HepG2 (cell line): ENCODE measurements at regions not wholly inside any gene's neighbourhood (a gene's known extent, or its start where the extent isn't known, plus 50 kb on each side); places are given as distances from the start of the nearest gene placed in this dataset.

Source experiments
- ATAC-seq: fragments of 200-7000 bp; cut with Tn5 transposase; 3 replicates; pipeline ENCODE4 v1.9.1; 2020; ENCODE audit warnings: mild to moderate bottlenecking, moderate library complexity
- BruUV-seq: library from RNA; stranded (reverse); fragments of 400-500 nt; replicated peaks from 2 replicates; lab custom pipeline; 2021; lab: Mats Ljungman, UMichigan
- CTCF ChIA-PET: fragments of 300-600 bp; formaldehyde crosslinking; extraction: SDS; loops from one replicate; lab custom pipeline; 2021; ENCODE audit warnings: low total read pairs, inconsistent platforms, low intra/inter-chr PET ratio; lab: Yijun Ruan, JAX
- POLR2A ChIA-PET: fragments of 350-600 bp; sonication (Branson Sonifier 250); formaldehyde crosslinking; loops from one replicate; lab custom pipeline; 2020; ENCODE audit warnings: antibody characterized with exemption, inconsistent platforms; lab: Yijun Ruan, JAX
- DNase-seq: peaks from one replicate; pipeline ENCODE4 v3.0.0-alpha.2; 2015; ENCODE audit warnings: low spot score
- FAIRE-seq: peaks from 3 replicates; lab custom pipeline; 2011; peaks lifted over from hg19 to GRCh38; lab: Jason Lieb, UNC
- H2AFZ ChIP-seq: one replicate; pipeline ENCODE4 v1.6.1; 2011; ENCODE audit warnings: low read length, inconsistent platforms
- H3K27ac ChIP-seq: fragments of 300-600 bp; 3 replicates; pipeline ENCODE4 v1.8.0; 2011; ENCODE audit warnings: mixed run types, mild to moderate bottlenecking, mixed read lengths, low read length, inconsistent platforms; ENCODE audit not compliant: insufficient read depth; ENCODE audit errors: extremely low read length
- H3K27me3 ChIP-seq, 2 experiments: fragments of 200-600 bp in 1 of 2; 2 replicates in 1 of 2; 3 replicates in 1 of 2; pipeline versions ENCODE4 v1.6.0 to v1.8.0; 2011; ENCODE audit warnings: low read length in 2 of 2, mild to moderate bottlenecking in 2 of 2, moderate library complexity in 2 of 2, inconsistent platforms in 1 of 2; ENCODE audit not compliant: insufficient read depth in 2 of 2, control insufficient read depth in 1 of 2
- H3K36me3 ChIP-seq, 2 experiments: fragments of 200-600 bp in 1 of 2; replicated peaks in 1 of 2; 2 replicates in 1 of 2; 3 replicates in 1 of 2; pipeline versions ENCODE4 v1.5.1 to v1.8.0; 2011; ENCODE audit warnings: low read length in 2 of 2, inconsistent platforms in 1 of 2; ENCODE audit not compliant: insufficient read depth in 2 of 2, control insufficient read depth in 1 of 2
- H3K4me1 ChIP-seq: 2 replicates; pipeline ENCODE4 v1.5.1; 2012; ENCODE audit warnings: low read length, inconsistent platforms; ENCODE audit not compliant: insufficient read depth
- H3K4me2 ChIP-seq: 2 replicates; pipeline ENCODE4 v1.6.0; 2011; ENCODE audit warnings: low read depth, low read length, inconsistent platforms
- H3K4me3 ChIP-seq, 3 experiments: fragments of 200-600 bp in 1 of 3; sonication (generic), shearing (Covaris generic) in 1 of 3; replicated peaks in 1 of 3; 2 replicates each; pipeline ENCODE4 v1.5.1; 2011 to 2016; ENCODE audit warnings: low read length in 3 of 3, inconsistent platforms in 2 of 3, low read depth in 2 of 3, mild to moderate bottlenecking in 2 of 3, control low read depth in 1 of 3, mixed read lengths in 1 of 3; ENCODE audit not compliant: insufficient read depth in 1 of 3
- H3K79me2 ChIP-seq: one replicate; pipeline ENCODE4 v1.6.1; 2011; ENCODE audit warnings: low read length, inconsistent platforms; ENCODE audit not compliant: insufficient read depth
- H3K9ac ChIP-seq: 2 replicates; pipeline ENCODE4 v1.6.0; 2011; ENCODE audit warnings: mild to moderate bottlenecking, low read depth, low read length, inconsistent platforms; ENCODE audit not compliant: insufficient read depth
- H3K9me3 ChIP-seq: 2 replicates; pipeline ENCODE4 v1.5.1; 2012; ENCODE audit warnings: mild to moderate bottlenecking, low read length
- H4K20me1 ChIP-seq: 2 replicates; pipeline ENCODE4 v1.6.0; 2011; ENCODE audit warnings: inconsistent platforms, mild to moderate bottlenecking, low read length, moderate library complexity; ENCODE audit not compliant: insufficient read depth
- CEBPG ChIP-seq: IDR thresholded peaks from 2 replicates; pipeline ENCODE4 v1.6.1; 2016
- GFI1 ChIP-seq: sonication (generic); formaldehyde crosslinking; IDR thresholded peaks from 2 replicates; pipeline ENCODE4 v1.5.0; 2020; ENCODE audit warnings: missing genetic modification reagents, mild to moderate bottlenecking, borderline replicate concordance
- HMG20B ChIP-seq: conservative IDR thresholded peaks from 2 replicates; pipeline ENCODE4 v1.6.1; 2016; ENCODE audit warnings: missing genetic modification reagents, missing compliant biosample characterization
- LBX2 ChIP-seq: sonication (generic); formaldehyde crosslinking; IDR thresholded peaks from 2 replicates; pipeline ENCODE4 v1.5.0; 2020; ENCODE audit warnings: missing genetic modification reagents, mild to moderate bottlenecking, borderline replicate concordance
- PPARG ChIP-seq: conservative IDR thresholded peaks from 2 replicates; pipeline ENCODE4 v1.6.1; 2016; ENCODE audit warnings: missing biosample characterization, missing genetic modification reagents
- REL ChIP-seq: sonication (generic); formaldehyde crosslinking; conservative IDR thresholded peaks from 2 replicates; pipeline ENCODE4 v1.8.0; 2022; ENCODE audit warnings: mild to moderate bottlenecking, missing genetic modification reagents, moderate library complexity
- TEAD3 ChIP-seq: optimal IDR thresholded peaks from 2 replicates; pipeline ENCODE3; 2016; ENCODE audit warnings: borderline replicate concordance
- TRIM22 ChIP-seq: fragments of 450-650 bp; IDR thresholded peaks from 2 replicates; pipeline ENCODE4 v1.6.1; 2017
- YEATS4 ChIP-seq: sonication (generic); formaldehyde crosslinking; IDR thresholded peaks from 2 replicates; pipeline ENCODE4 v1.4.0; 2020; ENCODE audit warnings: missing genetic modification reagents, borderline replicate concordance
- ZNF460 ChIP-seq: sonication (generic); formaldehyde crosslinking; IDR thresholded peaks from 2 replicates; pipeline ENCODE4 v1.5.1; 2020; ENCODE audit warnings: missing genetic modification reagents, mild to moderate bottlenecking, borderline replicate concordance
- in situ Hi-C: cut with HindIII; loops from 2 replicates; pipeline ENCODE4 v1.10.0; 2017; ENCODE audit warnings: low pct_unique_long_range_greater_than_20kb; ENCODE audit not compliant: extremely low pct_ligation_motif_present
- intact Hi-C: fragments of 100-400 bp; cut with micrococcal nuclease; formaldehyde crosslinking; loops from one replicate; pipeline ENCODE4 v1.10.0; 2022; ENCODE audit not compliant: unreplicated experiment

DNA sequence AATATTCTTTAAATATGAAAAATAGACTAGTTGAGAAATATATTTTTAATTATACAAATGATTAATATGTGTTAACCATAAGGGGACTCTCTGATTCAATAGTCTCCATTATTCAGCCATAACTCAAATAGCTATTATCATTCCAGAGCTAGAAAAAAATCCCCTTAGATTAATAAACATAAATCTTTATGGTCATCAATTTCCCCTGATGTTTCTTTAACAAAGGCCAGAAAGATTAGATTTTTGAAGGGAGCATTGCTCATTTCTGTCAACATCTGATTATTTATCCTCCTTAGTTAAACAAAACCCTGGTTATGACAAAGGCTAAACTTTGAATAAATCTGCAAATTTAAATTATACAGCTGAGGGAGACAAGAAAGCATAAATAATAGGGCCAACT is 215.7 kb downstream of the PLA2G4A start:
- Histone ChIP-seq H3K79me2 (no peaks in the 10 kb centered on the region), H3K27me3 (no peaks in the 10 kb centered on the region), H3K4me1 (no peaks in the 10 kb centered on the region), H3K9me3 (no peaks in the 10 kb centered on the region), H4K20me1 (no peaks in the 10 kb centered on the region), H3K36me3 (no peaks in the 10 kb centered on the region), H3K9ac (no peak overlapping the region), H3K27ac (no peak overlapping the region), H3K4me3 (no peak overlapping the region), H3K4me2 (no peak overlapping the region)
- DNase-seq (no peak), ATAC-seq (no peak), FAIRE-seq (no peak)
- BruUV-seq, result no TSS peak
- ChIA-PET POLR2A (no interaction called here), CTCF (no interaction called here)
- intact Hi-C loops (no loop called here), in situ Hi-C loops (no loop called here)
- TF ChIP-seq GFI1 (CRISPR knock-in tag), result no peak
- no peak for TF ChIP-seq TRIM22
- no peak for TF ChIP-seq TEAD3 (CRISPR knock-in tag)
- TF ChIP-seq ZNF460, result no peak
- TF ChIP-seq CEBPG, result no peak
- TF ChIP-seq HMG20B (CRISPR knock-in tag), result no peak
- no peak for TF ChIP-seq YEATS4 (CRISPR knock-in tag)
- TF ChIP-seq REL, result no peak
- TF ChIP-seq PPARG (CRISPR knock-in tag), result no peak
- no peak for TF ChIP-seq LBX2 (CRISPR knock-in tag)
- TF ChIP-seq, all 625 proteins: peak for 0
- H2AFZ ChIP-seq, result no peak overlapping the region
